IMR-90 (cell line): ENCODE measurements at regions not wholly inside any gene's neighbourhood (a gene's known extent, or its start where the extent isn't known, plus 50 kb on each side); places are given as distances from the start of the nearest gene placed in this dataset.

Experiments used
- ATAC-seq: fragments of 200-7000 bp; cut with Tn5 transposase; 2 replicates; pipeline ENCODE4 v1.9.1; 2020; ENCODE audit warnings: low read depth, mild to moderate bottlenecking, moderate library complexity
- BruUV-seq: library from RNA; stranded (reverse); fragments of 400-500 nt; replicated peaks from 2 replicates; lab custom pipeline; 2021; lab: Mats Ljungman, UMichigan
- CTCF ChIA-PET: fragments of 300-600 bp; formaldehyde crosslinking; extraction: SDS; loops from one replicate; lab custom pipeline; 2021; ENCODE audit warnings: antibody characterized with exemption; lab: Yijun Ruan, JAX
- POLR2A ChIA-PET: fragments of 300-600 bp; sonication (Branson Sonifier 250); formaldehyde crosslinking; loops from one replicate; lab custom pipeline; 2022; ENCODE audit warnings: antibody characterized with exemption; ENCODE audit not compliant: unreplicated experiment; lab: Charles Lee
- DNase-seq: peaks from one replicate; pipeline ENCODE4 v3.0.0; 2013
- H2AFZ ChIP-seq: replicated peaks from 2 replicates; pipeline ENCODE3; 2013; ENCODE audit warnings: low read length, mild to moderate bottlenecking; ENCODE audit not compliant: poor library complexity
- H2AK5ac ChIP-seq: 2 replicates; pipeline ENCODE4 v1.6.1; 2013; ENCODE audit warnings: low read depth, low read length, inconsistent platforms
- H2AK9ac ChIP-seq: replicated peaks from 2 replicates; pipeline ENCODE3; 2013; ENCODE audit warnings: mild to moderate bottlenecking, low read depth, low read length, moderate library complexity; ENCODE audit not compliant: poor library complexity
- H2BK120ac ChIP-seq: 2 replicates; pipeline ENCODE4 v1.6.1; 2013; ENCODE audit warnings: low read depth, low read length, inconsistent platforms
- H2BK15ac ChIP-seq: 3 replicates; pipeline ENCODE4 v1.6.1; 2013; ENCODE audit warnings: low read depth, low read length, inconsistent platforms
- H2BK20ac ChIP-seq: 2 replicates; pipeline ENCODE4 v1.6.1; 2013; ENCODE audit warnings: low read depth, mild to moderate bottlenecking, inconsistent platforms, low read length, moderate library complexity
- H2BK5ac ChIP-seq: 2 replicates; pipeline ENCODE4 v1.6.1; 2013; ENCODE audit warnings: mild to moderate bottlenecking, low read depth, low read length, inconsistent platforms; ENCODE audit not compliant: poor library complexity, severe bottlenecking
- H3K14ac ChIP-seq: replicated peaks from 2 replicates; pipeline ENCODE4 v1.6.1; 2013; ENCODE audit warnings: low read depth, low read length, inconsistent platforms
- H3K18ac ChIP-seq: 2 replicates; pipeline ENCODE4 v1.6.1; 2013; ENCODE audit warnings: low read depth, low read length, control low read depth
- H3K23ac ChIP-seq: 2 replicates; pipeline ENCODE4 v1.6.1; 2013; ENCODE audit warnings: low read depth, low read length, inconsistent platforms
- H3K27ac ChIP-seq: 2 replicates; pipeline ENCODE4 v1.5.1; 2013; ENCODE audit warnings: mild to moderate bottlenecking, control low read depth, low read length; ENCODE audit not compliant: insufficient read depth
- H3K27me3 ChIP-seq: 2 replicates; pipeline ENCODE4 v1.6.1; 2013; ENCODE audit warnings: low read length; ENCODE audit not compliant: control insufficient read depth, insufficient read depth
- H3K36me3 ChIP-seq: 2 replicates; pipeline ENCODE4 v1.6.1; 2013; ENCODE audit warnings: low read length, mixed read lengths; ENCODE audit not compliant: control insufficient read depth, insufficient read depth
- H3K4ac ChIP-seq: 2 replicates; pipeline ENCODE4 v1.6.1; 2013; ENCODE audit warnings: low read depth, low read length, inconsistent platforms
- H3K4me1 ChIP-seq: 2 replicates; pipeline ENCODE4 v1.6.1; 2013; ENCODE audit warnings: low read length, mixed read lengths; ENCODE audit not compliant: control insufficient read depth, insufficient read depth
- H3K4me2 ChIP-seq: 2 replicates; pipeline ENCODE4 v1.6.1; 2013; ENCODE audit warnings: low read depth, mild to moderate bottlenecking, control low read depth, low read length, moderate library complexity
- H3K4me3 ChIP-seq: 2 replicates; pipeline ENCODE4 v1.5.1; 2013; ENCODE audit warnings: low read depth, mild to moderate bottlenecking, control low read depth, low read length, moderate library complexity; ENCODE audit not compliant: insufficient read depth
- H3K56ac ChIP-seq: 2 replicates; pipeline ENCODE4 v1.6.1; 2013; ENCODE audit warnings: low read length, inconsistent platforms; ENCODE audit not compliant: insufficient read depth; ENCODE audit errors: extremely low read depth
- H3K79me1 ChIP-seq, 2 experiments: 2 replicates each; pipeline ENCODE4 v1.6.1; 2013; ENCODE audit warnings: low read length in 2 of 2, inconsistent platforms in 1 of 2, low read depth in 1 of 2
- H3K9ac ChIP-seq: 2 replicates; pipeline ENCODE4 v1.6.1; 2013; ENCODE audit warnings: low read depth, low read length, control low read depth
- H3K9me1 ChIP-seq: 2 replicates; pipeline ENCODE4 v1.6.1; 2013; ENCODE audit warnings: low read length, inconsistent platforms; ENCODE audit not compliant: insufficient read depth
- H3K9me3 ChIP-seq: 2 replicates; pipeline ENCODE4 v1.6.1; 2013; ENCODE audit warnings: low read length; ENCODE audit not compliant: control insufficient read depth, insufficient read depth
- H4K20me1 ChIP-seq: 2 replicates; pipeline ENCODE4 v1.6.1; 2013; ENCODE audit warnings: low read length, inconsistent platforms; ENCODE audit not compliant: insufficient read depth
- H4K5ac ChIP-seq: 2 replicates; pipeline ENCODE4 v1.6.1; 2013; ENCODE audit warnings: mild to moderate bottlenecking, low read depth, low read length, control low read depth
- H4K8ac ChIP-seq, 2 experiments: 2 replicates each; pipeline ENCODE4 v1.6.1; 2013; ENCODE audit warnings: low read depth in 2 of 2, low read length in 2 of 2, control low read depth in 1 of 2, inconsistent platforms in 1 of 2
- H4K91ac ChIP-seq: 2 replicates; pipeline ENCODE4 v1.6.1; 2013; ENCODE audit warnings: low read depth, low read length, inconsistent platforms; ENCODE audit not compliant: insufficient read depth
- BHLHE40 ChIP-seq: fragments of 150-350 bp; IDR thresholded peaks from 2 replicates; pipeline ENCODE4 v1.6.1; 2016; ENCODE audit warnings: mild to moderate bottlenecking, low read depth, low read length
- CEBPB ChIP-seq: IDR thresholded peaks from 2 replicates; pipeline ENCODE4 v1.6.1; 2012; ENCODE audit warnings: low read depth, low read length, improper control_type of control experiment
- CHD1 ChIP-seq: IDR thresholded peaks from 2 replicates; pipeline ENCODE4 v1.6.1; 2012; ENCODE audit warnings: low read depth, low read length, improper control_type of control experiment
- FOS ChIP-seq: fragments of 150-350 bp; IDR thresholded peaks from 2 replicates; pipeline ENCODE4 v1.6.1; 2016; ENCODE audit warnings: low read depth, low read length
- MAFK ChIP-seq: IDR thresholded peaks from 2 replicates; pipeline ENCODE4 v1.6.1; 2012; ENCODE audit warnings: low read depth, low read length, improper control_type of control experiment
- MAZ ChIP-seq: IDR thresholded peaks from 2 replicates; pipeline ENCODE4 v1.6.1; 2012; ENCODE audit warnings: low read depth, mild to moderate bottlenecking, low read length, improper control_type of control experiment, moderate library complexity, borderline replicate concordance
- MXI1 ChIP-seq: IDR thresholded peaks from 2 replicates; pipeline ENCODE4 v1.6.1; 2012; ENCODE audit warnings: low read depth, mild to moderate bottlenecking, low read length, moderate library complexity, borderline replicate concordance
- NFE2L2 ChIP-seq: fragments of 150-350 bp; IDR thresholded peaks from 2 replicates; pipeline ENCODE4 v1.6.1; 2016; ENCODE audit warnings: low read depth, mild to moderate bottlenecking, low read length
- POLR2A ChIP-seq: IDR thresholded peaks from 2 replicates; pipeline ENCODE4 v1.6.1; 2012; ENCODE audit warnings: mild to moderate bottlenecking, low read depth, low read length
- RAD21 ChIP-seq: IDR thresholded peaks from 2 replicates; pipeline ENCODE4 v1.6.1; 2012; ENCODE audit warnings: low read length, improper control_type of control experiment
- RCOR1 ChIP-seq: IDR thresholded peaks from 2 replicates; pipeline ENCODE4 v1.6.1; 2012; ENCODE audit warnings: mild to moderate bottlenecking, low read length, improper control_type of control experiment; ENCODE audit not compliant: insufficient replicate concordance
- RFX5 ChIP-seq: IDR thresholded peaks from 2 replicates; pipeline ENCODE4 v1.8.0; 2012; ENCODE audit warnings: low read depth, mild to moderate bottlenecking, low read length, moderate library complexity
- SMC3 ChIP-seq: fragments of 150-350 bp; IDR thresholded peaks from 2 replicates; pipeline ENCODE4 v1.6.1; 2016; ENCODE audit warnings: low read depth, mild to moderate bottlenecking, antibody characterized with exemption, low read length, moderate library complexity
- dilution Hi-C: fragments of 300-500 bp; cut with HindIII; formaldehyde crosslinking; loops from one replicate; pipeline ENCODE4 v1.14.3; 2018; ENCODE audit warnings: low sequenced_read_pairs; ENCODE audit not compliant: unreplicated experiment
- in situ Hi-C: fragments of 300-500 bp; cut with MboI; formaldehyde crosslinking; loops from 3 replicates; pipeline ENCODE4 v1.14.3; 2019; ENCODE audit warnings: low sequenced_read_pairs, inconsistent platforms, mixed read lengths
- intact Hi-C: fragments of 100-400 bp; cut with micrococcal nuclease; formaldehyde crosslinking; loops from 2 replicates; pipeline ENCODE4 v1.10.0; 2022
- TF ChIP-seq, protein P1 (sequence below): conservative IDR thresholded peaks from 2 replicates; pipeline ENCODE4 v1.5.1; 2012; ENCODE audit warnings: mild to moderate bottlenecking, low read depth, low read length, improper control_type of control experiment
- TF ChIP-seq, protein P2 (sequence below): fragments of 150-350 bp; IDR thresholded peaks from 2 replicates; pipeline ENCODE4 v1.6.1; 2017; ENCODE audit warnings: mild to moderate bottlenecking, antibody characterized with exemption, low read length, low read depth
- TF ChIP-seq, protein P3 (sequence below): fragments of 150-350 bp; IDR thresholded peaks from 2 replicates; pipeline ENCODE4 v1.6.1; 2016; ENCODE audit warnings: low read depth, mild to moderate bottlenecking, low read length, moderate library complexity, borderline replicate concordance

DNA sequence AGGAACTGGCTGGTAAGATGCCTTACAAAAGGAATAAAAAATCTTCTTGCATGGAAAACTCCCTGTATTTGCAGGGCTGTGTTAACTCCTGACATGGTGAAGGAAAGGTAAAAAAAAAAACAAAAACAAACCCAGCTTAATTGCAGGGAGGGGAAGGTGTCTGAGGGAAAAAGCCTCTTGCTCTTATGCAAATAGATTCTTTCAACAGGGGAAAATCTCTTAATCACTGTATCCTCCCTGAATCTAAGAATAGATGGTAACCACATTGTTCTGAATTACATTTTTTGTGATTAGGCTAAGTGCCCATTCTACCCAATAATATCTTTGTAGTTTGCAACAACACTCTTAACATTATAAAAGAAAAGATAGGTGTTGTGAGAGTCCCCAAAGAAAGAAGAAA lies 172.6 kb downstream of the RBM46 start:
- H3K4me2 ChIP-seq = no peak overlapping the region
- no peaks in the 10 kb centered on the region for H3K36me3 ChIP-seq
- intact Hi-C loops (loop anchor here (10.0 kb wide), 1 partner anchor 171 kb away; no protein-coding TSS in a partner anchor), dilution Hi-C loops (no loop called here), in situ Hi-C loops (no loop called here)
- no peak overlapping the region for H4K8ac ChIP-seq
- no peaks in the 10 kb centered on the region for H3K79me1 ChIP-seq
- DNase-seq (no peak), ATAC-seq (no peak)
- H4K5ac ChIP-seq = no peak overlapping the region
- no peak overlapping the region for H4K91ac ChIP-seq
- no peak overlapping the region for H3K9ac ChIP-seq
- no peaks in the 10 kb centered on the region for H3K27me3 ChIP-seq
- no peak overlapping the region for H2BK15ac ChIP-seq
- CTCF ChIA-PET = no interaction called here
- H2BK120ac ChIP-seq = no peak overlapping the region
- H3K9me1 ChIP-seq = no peaks in the 10 kb centered on the region
- peaks cover 6% of the 10 kb centered on the region for H3K9me3 ChIP-seq
- H3K4ac ChIP-seq = no peak overlapping the region
- no peak overlapping the region for H3K56ac ChIP-seq
- H2BK5ac ChIP-seq = no peak overlapping the region
- H2AFZ ChIP-seq = no peak overlapping the region
- H2BK20ac ChIP-seq = no peak overlapping the region
- no peaks in the 10 kb centered on the region for H3K4me1 ChIP-seq
- H3K23ac ChIP-seq = no peak overlapping the region
- H4K20me1 ChIP-seq = no peaks in the 10 kb centered on the region
- H3K18ac ChIP-seq = no peak overlapping the region
- POLR2A ChIA-PET = no interaction called here
- no TSS peak for BruUV-seq
- no peak overlapping the region for H3K14ac ChIP-seq
- H2AK5ac ChIP-seq = no peak overlapping the region
- TF ChIP-seq SMC3 (no peak), RCOR1 (no peak), CHD1 (no peak), MXI1 (no peak), MAFK (no peak), CEBPB (no peak), RAD21 (no peak), BHLHE40 (no peak), NFE2L2 (no peak), RFX5 (no peak), MAZ (no peak), FOS (no peak), POLR2A (no peak)
- TF ChIP-seq, protein P1, sequence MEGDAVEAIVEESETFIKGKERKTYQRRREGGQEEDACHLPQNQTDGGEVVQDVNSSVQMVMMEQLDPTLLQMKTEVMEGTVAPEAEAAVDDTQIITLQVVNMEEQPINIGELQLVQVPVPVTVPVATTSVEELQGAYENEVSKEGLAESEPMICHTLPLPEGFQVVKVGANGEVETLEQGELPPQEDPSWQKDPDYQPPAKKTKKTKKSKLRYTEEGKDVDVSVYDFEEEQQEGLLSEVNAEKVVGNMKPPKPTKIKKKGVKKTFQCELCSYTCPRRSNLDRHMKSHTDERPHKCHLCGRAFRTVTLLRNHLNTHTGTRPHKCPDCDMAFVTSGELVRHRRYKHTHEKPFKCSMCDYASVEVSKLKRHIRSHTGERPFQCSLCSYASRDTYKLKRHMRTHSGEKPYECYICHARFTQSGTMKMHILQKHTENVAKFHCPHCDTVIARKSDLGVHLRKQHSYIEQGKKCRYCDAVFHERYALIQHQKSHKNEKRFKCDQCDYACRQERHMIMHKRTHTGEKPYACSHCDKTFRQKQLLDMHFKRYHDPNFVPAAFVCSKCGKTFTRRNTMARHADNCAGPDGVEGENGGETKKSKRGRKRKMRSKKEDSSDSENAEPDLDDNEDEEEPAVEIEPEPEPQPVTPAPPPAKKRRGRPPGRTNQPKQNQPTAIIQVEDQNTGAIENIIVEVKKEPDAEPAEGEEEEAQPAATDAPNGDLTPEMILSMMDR = no peak
- TF ChIP-seq, protein P2, sequence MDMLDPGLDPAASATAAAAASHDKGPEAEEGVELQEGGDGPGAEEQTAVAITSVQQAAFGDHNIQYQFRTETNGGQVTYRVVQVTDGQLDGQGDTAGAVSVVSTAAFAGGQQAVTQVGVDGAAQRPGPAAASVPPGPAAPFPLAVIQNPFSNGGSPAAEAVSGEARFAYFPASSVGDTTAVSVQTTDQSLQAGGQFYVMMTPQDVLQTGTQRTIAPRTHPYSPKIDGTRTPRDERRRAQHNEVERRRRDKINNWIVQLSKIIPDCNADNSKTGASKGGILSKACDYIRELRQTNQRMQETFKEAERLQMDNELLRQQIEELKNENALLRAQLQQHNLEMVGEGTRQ = no peak
- TF ChIP-seq, protein P3, sequence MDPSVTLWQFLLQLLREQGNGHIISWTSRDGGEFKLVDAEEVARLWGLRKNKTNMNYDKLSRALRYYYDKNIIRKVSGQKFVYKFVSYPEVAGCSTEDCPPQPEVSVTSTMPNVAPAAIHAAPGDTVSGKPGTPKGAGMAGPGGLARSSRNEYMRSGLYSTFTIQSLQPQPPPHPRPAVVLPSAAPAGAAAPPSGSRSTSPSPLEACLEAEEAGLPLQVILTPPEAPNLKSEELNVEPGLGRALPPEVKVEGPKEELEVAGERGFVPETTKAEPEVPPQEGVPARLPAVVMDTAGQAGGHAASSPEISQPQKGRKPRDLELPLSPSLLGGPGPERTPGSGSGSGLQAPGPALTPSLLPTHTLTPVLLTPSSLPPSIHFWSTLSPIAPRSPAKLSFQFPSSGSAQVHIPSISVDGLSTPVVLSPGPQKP = no peak
- H2AK9ac ChIP-seq = no peak overlapping the region
- no peak overlapping the region for H3K4me3 ChIP-seq
- H3K27ac ChIP-seq = no peak overlapping the region
